WTC11 (cell line): ENCODE measurements at regions not wholly inside any gene's neighbourhood (a gene's known extent, or its start where the extent isn't known, plus 50 kb on each side); places are given as distances from the start of the nearest gene placed in this dataset.

ENCODE experiments used
- ATF1 ChIP-seq: sonication (generic); formaldehyde crosslinking; IDR thresholded peaks from 2 replicates; pipeline ENCODE4 v1.8.1; 2023; ENCODE audit warnings: mild to moderate bottlenecking, moderate library complexity, missing genetic modification reagents
- CTCF ChIP-seq: fragments of 200-600 bp; IDR thresholded peaks from 2 replicates; pipeline ENCODE4 v1.8.0; 2022; ENCODE audit warnings: antibody characterized with exemption
- HMGXB4 ChIP-seq: sonication (generic); formaldehyde crosslinking; IDR thresholded peaks from 2 replicates; pipeline ENCODE4 v1.8.1; 2023; ENCODE audit warnings: mild to moderate bottlenecking, moderate library complexity, missing genetic modification reagents
- IRF1 ChIP-seq: sonication (generic); formaldehyde crosslinking; IDR thresholded peaks from 2 replicates; pipeline ENCODE4 v1.8.0; 2023; ENCODE audit warnings: missing genetic modification reagents
- MLX ChIP-seq: sonication (generic); formaldehyde crosslinking; IDR thresholded peaks from 2 replicates; pipeline ENCODE4 v1.8.1; 2023; ENCODE audit warnings: mild to moderate bottlenecking, missing genetic modification reagents, moderate library complexity
- NR3C1 ChIP-seq: sonication (generic); formaldehyde crosslinking; conservative IDR thresholded peaks from 2 replicates; pipeline ENCODE4 v1.8.1; 2023; ENCODE audit warnings: low read depth, mild to moderate bottlenecking, missing genetic modification reagents
- STAT6 ChIP-seq: sonication (generic); formaldehyde crosslinking; conservative IDR thresholded peaks from 2 replicates; pipeline ENCODE4 v1.8.1; 2023; ENCODE audit warnings: mild to moderate bottlenecking, low read depth, missing genetic modification reagents, moderate library complexity
- ZNF121 ChIP-seq: sonication (generic); formaldehyde crosslinking; IDR thresholded peaks from 2 replicates; pipeline ENCODE4 v1.8.0; 2023; ENCODE audit warnings: missing genetic modification reagents
- ZNF423 ChIP-seq: fragments of 250-450 bp; sonication (Bioruptor Pico); IDR thresholded peaks from 2 replicates; pipeline ENCODE4 v2.1.2; 2022; ENCODE audit warnings: mild to moderate bottlenecking, moderate library complexity

GRCh38 chr13:69198706-69199105 is 908.9 kb upstream of the ATXN8OS start:
- TF ChIP-seq ATF1 (CRISPR knock-in tag) (no peak), STAT6 (CRISPR knock-in tag) (no peak), ZNF121 (no peak), CTCF (no peak), NR3C1 (CRISPR knock-in tag) (no peak), HMGXB4 (CRISPR knock-in tag) (no peak), IRF1 (CRISPR knock-in tag) (no peak), ZNF423 (CRISPR knock-in tag) (no peak), MLX (no peak)
